Stimulated activated CD4-positive, alpha-beta T cell treated with anti-CD3 and anti-CD28 coated beads, TNF-alpha, amount 100 ng/mL, for 48 hours (primary cell): ENCODE measurements at regions not wholly inside any gene's neighbourhood (a gene's known extent, or its start where the extent isn't known, plus 50 kb on each side); places are given as distances from the start of the nearest gene placed in this dataset.

Source experiments
- DNase-seq, 3 donors: peaks; one replicate each; pipeline ENCODE4 v3.0.0-alpha.2; 2020; ENCODE audit warnings: low read depth in 3 of 3

DNA sequence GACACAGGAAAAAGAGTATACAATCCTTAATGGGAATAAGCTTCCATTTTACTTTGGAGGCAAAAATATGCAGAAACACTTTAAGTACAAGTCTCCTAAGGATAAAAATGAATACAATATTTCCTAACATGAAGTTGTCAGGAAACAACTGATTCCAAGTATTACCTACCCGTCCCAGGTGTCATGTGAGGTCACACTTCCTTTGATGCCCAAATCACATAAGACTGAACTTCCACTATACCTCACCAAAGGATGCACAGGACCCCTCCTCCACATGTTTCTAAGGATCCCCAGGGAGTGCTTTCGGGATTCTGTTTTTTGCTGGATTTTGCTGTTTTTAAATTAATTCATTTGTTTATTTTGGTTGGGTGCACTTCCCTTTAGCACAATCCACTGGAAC is 438.5 kb upstream of the TCF4 start:
- no peak for DNase-seq

DNA sequence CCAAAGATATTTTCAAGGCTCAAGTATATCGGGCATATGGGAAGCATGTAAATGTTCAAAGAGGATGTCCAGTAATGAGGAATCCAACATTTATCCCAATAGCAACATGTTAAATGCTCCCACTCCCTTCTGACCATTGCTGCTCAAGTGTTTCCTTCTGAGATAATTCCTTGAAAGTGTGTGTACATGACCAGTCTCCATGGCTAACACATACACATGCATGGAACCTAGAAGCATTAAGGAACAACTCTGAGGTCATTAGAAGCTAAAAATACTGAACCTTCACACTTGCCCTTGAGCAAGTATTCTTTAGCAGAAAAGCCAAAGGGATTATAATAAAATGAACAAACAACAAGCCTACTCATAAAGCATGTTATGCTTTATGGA is 433.8 kb upstream of the TCF4 start:
- no peak for DNase-seq

DNA sequence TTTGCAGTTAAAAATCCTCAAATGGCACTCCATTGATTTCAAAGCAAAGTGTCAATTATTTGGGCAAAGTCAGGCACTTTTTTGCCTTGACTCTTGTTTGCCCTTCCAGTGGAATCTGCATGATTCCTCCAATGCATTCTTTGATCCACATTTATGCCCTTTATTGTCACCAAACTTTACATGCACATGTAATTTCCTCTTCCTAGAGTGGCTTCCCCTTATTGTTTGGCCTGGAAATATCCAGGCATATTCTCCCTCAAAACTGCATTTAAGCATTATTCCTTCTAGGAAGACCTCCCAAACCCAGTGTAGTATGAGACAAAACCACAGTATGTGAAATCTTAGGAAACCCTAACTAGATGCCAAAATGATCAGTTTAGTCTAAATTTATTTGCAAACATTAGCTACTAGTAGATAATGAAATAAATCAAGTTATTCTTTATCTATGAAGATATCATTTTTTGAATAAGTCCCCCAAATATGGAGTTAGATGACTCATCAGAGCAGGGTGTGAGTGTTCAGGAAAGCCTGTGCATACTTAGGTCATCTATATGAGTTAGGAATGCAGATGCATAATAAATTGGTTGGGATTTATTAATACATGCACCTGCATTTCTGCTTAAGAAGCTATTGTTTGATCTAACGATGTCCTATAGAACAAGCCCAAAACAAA is 433.3 kb upstream of the TCF4 start:
- DNase-seq: no peak

DNA sequence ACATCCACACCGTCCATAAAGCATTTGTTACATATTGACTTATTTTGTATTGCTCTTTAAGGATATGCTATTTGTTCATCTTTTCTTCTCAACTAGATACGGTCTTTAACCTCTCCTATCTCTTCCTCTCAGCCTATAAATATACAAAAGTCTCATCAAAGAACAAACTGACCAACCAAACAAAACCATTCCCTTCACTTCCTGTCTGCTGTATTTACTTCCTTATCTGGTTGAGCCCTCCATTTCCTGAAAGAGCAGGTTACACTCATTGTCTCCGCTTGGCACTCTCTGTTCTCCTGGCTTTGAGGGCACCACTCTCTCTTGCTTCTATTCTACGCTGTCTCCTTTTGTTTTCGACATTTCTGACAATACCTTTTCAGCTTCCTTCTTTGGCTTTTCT is 431.9 kb upstream of the TCF4 start:
- no peak for DNase-seq

DNA sequence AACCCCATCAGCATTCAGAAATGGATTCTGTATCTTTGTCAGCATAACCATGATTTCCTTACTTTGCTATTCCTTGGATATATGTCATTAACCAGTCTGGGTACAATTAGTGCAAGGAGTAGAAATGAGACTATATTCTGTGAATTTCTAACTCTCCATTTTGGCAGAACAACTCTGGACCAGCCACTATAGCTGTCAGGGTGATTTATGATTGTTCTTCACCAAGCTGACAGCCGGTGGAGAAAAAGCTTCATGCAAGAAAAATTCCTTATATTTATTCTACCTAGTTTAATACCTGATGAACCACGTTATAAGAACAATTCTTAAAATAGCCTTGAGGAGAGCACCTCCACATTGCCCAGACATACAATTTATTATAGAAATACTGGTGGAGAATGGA is 431.2 kb upstream of the TCF4 start:
- no peak for DNase-seq

DNA sequence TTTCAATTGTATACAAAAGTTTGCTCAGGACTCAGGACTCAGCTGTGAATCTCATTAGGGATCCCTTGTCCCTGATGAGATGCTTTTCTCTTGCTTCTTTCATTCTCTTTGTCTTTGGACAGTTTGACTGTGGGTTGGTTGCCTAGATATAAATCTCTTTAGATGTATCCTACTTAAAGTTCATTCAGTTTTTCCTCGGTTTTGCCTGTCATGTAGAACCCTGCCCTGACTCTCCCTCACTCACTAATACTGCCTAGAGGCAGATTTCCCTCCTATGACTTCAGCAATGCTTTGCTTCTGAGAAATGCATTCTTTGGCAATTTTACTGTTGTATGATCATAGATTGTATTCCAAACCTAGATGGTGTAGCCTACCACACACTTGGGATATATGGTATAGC is 421.4 kb upstream of the TCF4 start:
- DNase-seq: no peak

DNA sequence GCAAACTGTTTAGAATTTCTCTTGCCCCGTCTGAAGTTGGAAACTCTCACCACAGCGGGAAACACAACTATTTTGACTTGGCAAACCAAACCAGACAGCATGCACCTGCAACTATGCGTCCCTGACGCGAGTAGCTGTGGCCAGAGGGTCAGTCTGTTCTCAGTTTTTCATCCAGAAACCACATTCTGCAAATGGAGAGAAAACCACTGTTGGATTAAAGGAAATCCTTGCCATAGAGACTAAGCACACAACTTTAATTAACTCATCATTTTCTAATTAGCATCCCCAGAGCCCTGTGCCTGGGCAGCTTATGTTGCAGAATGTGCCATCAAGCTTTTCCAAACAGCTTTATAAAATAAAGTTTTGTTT is 415.7 kb upstream of the TCF4 start:
- DNase-seq: no peak

DNA sequence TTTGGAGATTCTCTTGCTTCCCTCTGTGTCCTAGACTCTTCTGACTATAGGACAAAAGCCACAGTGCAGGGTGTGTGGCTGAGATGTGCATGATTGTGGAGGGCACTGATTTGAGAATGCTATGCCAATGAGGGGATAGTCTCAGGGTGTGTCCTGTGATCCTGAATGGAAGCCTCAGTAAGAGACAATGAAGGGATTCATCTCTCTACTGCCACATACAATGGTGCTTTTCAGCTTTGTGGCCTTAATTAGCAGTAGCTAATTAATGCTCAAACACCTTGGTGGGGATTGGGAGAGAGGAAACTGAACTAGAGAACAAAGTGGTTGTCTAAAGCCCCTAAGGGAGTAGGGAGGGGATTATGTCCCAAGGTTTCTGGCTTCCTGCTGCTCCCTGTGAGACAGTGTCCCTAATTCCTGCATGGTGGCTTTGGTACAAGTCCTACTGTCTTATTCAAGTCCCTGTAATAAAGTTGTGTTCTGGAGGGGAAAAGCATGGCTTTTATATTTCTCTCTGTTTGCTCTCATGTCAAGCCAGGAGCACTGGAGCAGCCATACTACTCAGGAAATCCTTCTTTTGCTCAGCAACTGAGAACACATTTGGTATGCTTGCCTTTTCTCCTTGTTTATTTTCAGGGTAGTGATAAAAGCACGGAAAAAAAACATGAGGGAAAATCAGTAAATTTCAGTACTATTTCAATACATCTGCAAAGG is 415.2 kb upstream of the TCF4 start:
- DNase-seq: no peak

DNA sequence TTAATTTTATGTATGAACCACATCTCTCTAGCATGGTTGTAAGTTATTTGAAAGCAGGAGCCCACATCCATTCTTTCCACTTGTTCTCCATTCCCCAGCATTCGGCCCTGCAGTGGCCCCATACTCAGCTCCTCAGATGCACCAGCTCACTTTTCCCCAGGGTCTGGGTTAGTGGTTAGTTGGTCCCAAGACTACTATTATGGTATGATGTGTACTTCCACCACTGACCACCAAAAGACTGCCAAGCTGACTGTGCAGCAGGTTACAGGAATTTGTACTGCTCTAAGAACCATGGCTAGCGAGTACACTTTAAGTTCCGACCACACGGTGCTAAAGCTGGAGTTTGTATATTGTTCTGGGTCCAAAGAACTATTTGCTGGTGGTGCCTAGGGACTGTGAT is 413.6 kb upstream of the TCF4 start:
- no peak for DNase-seq

DNA sequence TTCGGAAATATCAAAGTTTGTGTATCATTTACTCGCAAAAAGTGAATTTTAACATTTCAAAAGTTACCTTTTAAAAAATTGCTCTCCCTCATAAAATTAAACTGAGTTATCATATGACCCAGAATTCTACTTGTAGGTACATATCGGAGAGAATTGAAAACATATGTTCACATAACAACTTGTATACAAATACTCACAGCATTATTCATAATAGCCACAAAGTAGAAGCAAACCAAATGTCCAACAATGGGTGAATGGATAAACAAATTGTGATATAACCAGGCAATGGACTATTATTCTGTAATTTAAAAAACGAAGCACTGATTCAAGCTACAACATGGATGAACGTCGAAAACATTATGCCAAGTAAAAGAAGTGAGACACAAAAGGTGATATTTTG is 412.0 kb upstream of the TCF4 start:
- no peak for DNase-seq

DNA sequence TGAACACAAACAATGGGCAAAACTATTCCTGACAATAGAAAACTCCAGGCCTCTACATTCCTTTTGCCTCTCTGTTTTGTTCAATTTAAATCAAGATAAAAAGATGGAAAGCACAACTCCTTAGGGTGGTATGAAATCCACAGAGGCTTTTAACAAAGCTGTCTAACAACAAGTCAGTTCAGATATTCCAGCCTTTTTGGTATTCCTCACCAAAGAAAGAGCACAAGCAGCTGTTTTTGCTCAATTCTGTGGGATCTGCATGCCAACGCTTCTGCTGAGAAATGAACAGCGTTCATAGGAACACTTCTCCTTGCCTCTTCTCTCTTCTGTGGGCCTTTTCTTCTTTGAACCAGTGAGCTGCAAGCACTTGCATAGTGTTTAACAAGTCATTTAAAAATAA is 411.6 kb upstream of the TCF4 start:
- no peak for DNase-seq

DNA sequence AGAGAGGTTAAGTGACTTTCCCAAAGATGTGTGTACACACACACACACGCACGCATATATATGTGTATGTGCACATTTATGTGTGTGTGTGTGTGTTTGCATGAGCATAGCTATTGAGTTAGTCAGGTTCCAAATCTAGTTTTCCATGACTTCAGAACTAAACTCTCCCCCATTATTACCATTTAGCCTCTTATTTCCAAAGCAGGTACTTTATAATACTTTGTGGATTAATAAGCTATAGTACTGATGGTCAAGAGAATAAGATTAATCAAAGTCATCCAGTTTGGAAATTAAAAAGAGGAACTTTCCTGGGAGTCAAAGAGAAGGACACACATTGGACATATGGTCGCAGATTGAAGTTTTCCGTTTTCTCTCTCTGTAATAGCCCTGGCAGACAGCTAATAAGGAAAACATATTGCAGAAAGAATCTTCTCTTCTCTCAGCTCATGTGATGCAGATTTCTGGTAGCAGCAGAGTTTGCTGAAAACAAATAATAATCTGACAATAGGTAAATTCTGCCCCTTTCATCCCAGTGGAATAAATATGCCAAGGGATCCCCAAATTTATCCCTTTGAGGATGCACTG is 410.9 kb upstream of the TCF4 start:
- no peak for DNase-seq

DNA sequence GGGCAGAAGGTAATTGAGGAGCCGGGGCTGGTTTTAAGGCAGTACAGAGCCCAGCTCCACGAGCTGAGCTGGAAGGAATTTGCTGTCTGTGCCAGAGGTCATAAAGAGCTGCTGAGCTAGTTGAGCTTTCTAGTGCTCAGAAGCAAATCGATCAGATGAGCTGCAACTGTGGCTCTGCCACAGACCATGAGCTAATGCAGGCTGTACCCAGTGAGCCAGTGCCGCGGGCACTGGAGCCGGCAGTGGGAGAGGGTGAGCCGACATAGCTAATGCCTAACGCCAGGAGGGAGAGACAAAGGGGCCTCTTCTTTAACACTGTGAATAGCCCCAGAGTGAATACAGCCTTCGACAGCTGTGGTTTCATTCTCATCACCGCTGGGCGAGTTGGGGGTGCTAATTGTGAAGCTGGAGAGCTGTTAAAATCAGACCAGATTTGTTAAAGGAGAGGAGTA is 410.1 kb upstream of the TCF4 start:
- no peak for DNase-seq

DNA sequence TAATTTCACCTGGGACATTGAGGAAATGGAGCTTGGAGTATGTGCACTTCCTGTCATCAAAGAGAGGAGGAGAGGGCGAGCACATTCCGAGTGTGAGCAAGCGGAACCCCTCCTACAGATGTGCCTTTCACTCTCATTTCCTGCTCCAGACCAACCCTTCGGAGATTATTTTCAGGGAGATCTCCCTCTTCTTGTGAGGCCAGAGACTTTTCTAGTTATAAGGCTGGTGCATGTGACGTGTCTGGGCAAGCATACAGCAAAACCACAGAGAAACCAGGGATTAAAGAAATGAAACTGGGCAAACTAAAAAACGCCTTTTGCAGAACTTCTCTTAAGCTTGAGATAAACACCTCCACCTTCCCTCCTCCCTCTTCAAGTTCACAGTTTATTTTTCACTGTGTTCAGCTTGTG is 409.2 kb upstream of the TCF4 start:
- DNase-seq: no peak

DNA sequence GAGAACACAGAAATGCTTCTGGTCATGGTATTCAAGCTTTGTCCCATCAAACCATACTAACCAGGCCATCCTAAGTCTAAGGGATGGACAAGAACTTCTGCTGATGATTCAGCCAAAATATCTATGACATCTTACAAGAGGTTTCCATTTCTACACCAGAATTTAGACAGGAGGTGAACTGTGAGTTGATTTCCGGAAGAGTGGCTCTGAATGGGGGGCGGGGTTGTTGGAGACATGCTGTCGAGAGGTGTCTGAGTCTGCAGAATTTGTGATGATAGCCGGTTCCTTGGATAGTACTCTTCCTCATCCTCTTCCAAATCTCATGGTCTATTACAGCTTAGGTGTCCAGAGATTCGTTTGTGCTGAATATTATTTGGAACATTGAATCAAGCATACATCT is 408.7 kb upstream of the TCF4 start:
- DNase-seq: no peak

DNA sequence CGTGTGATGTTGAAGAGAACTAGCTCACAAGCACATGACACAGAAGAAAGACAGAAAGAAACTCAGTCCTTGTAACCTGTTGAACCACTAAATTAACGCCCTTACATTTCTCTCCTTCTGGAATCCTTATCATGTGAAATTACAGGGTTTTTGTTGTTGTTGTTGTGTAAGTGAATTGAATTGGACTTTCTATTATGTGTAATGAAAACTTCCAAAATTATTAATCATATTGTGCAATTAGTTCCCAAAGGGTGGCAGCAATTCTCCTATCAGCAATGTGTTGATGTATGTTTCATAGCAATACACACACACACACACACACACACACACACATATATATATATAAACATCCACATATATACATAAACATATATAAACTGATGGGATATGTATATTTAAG is 402.2 kb upstream of the TCF4 start:
- no peak for DNase-seq

DNA sequence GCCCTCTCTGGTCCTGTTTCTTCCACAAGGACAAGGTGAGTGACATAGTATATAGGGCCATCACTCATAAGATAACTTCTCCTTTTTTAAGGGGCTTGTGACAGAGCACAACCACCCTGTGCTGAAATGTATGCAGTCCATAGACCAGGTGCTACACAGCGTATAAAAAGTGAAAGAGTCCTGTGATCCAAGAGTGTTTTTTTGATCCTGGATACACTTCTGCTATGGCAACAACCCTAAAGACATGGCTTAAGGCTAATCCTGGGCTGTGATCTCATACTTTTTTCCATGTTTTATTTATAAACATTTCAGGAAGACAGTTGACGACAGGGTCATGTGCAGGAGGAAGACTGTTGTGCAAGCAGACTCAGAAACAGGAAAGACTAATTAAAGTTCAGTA is 400.5 kb upstream of the TCF4 start:
- no peak for DNase-seq

DNA sequence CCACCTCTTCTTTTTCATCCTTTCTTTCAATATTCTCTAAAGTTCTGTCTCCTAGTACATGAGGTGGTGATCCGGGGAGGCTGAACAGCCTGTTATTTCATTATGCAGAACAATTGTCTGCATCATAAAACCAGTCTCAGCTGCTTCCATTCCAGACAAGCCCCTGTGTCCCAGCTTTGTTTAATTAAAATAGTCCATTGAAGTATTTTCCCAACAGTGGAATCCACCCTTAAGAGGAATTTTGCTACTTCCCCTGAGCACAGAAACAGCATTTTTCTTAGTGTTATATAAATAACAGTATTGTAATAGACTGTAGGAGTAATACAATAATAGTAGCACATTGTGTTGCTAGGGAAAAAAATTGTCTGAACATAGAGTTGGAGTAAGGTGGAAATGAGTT is 395.4 kb upstream of the TCF4 start:
- DNase-seq: no peak

DNA sequence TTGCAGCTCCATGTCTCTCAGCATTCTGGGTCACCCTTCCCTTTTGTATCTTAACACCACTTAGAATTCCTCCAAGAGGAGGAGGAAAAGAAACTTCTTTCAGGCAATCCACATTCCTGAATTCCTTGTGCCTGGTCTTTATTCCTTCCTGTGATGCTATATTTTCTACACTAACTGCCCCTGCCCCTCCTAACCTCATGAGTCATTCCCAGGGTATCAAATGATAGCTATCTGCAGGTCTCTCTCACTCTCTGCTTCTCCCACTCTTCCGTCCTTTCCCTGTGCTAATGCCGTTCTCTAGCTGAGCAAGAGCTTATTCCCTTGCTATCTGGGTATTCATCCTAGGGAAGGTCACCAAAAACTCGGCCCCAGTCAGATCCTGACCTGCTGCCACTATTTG is 395.0 kb upstream of the TCF4 start:
- no peak for DNase-seq

DNA sequence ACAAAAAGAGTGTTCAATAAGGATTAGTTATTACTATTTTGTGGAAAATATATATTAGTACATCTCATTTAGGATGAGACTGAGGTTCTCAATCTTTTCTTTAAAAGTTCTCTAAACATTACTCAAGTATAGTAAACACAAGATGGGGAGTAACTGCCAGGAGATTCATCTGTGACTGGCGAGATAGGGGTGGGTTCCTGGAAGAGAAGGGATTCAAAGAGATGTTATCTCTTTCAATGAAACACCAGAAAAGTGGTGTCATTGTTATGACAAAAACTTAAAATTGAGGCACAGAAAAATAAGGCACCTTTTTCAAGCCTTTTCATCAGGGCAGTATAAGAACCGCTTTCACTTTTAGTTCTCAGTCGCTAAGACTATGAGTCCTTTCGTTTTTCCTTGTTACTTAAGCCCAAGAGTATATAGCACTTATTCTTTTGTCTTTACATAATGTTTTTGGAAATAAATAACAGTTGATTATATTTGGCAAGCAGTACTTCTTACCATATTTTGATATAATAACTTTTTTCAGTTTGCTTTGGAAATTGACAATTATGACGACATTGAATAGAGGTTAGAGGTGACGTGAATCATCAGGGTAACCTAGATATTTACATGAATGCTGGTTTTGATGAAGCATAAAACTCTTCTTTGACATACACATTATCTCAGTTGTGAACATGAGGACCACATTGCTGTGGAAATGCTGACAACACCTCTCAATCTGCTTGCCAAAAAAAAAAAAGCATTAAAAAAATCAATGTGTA is 393.9 kb upstream of the TCF4 start:
- no peak for DNase-seq

DNA sequence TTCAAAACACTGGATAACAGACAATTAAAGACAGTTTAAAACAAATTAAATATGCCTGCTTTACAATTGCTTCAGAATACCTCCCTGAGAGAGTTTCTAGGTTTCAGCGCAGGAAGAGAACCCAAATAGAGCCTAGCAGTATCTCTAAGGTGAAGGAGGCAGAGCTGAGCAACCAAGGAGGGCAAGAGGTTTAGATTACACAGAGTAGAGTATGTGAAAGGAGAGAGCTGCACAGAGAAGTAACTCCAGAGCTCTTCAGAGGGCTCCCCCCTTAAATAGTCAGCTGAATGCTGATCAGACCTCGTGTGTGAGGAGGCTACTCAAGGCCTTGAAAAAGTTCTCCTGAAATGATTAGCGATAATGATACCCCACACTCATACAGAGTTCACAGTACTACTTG is 386.5 kb upstream of the TCF4 start:
- DNase-seq: no peak

DNA sequence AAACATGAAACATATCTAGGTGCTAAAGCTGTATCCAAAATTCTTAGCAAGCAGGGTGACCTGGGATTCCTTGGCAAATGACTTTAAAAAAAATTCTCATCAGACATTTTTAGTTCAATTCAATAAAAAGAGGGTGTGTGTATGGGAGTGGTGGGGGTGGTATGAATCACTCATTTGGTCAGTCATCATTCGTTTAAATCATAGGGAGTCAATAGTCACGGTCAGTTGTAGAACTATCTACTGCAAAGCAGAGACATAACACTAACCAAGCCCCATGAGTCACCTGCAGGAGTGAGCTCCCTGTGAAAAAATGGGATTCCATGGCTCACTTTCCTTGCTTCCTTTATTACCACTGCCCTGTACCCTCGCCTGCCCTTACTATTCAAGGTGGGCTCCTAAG is 380.6 kb upstream of the TCF4 start:
- no peak for DNase-seq

DNA sequence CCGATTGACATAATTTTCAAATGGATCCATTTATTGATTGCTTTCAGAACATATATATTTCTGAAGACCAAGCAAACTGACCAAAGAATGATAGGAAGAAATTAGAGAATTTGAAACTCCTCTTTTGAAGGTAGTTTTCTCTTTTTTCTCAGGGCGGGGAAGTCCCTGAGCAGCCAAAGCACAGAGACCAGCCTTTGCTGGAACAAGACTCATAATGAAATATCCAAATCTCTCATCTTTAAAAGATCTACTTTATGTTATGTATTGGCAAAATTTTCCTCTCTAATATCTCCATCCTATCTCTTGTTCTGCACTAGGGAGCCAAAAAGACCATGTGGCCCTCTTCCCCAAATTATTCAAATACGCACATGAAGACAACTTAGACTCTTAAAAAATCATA is 379.0 kb upstream of the TCF4 start:
- DNase-seq: no peak
